GM12892 (cell line): ENCODE measurements at regions not wholly inside any gene's neighbourhood (a gene's known extent, or its start where the extent isn't known, plus 50 kb on each side); places are given as distances from the start of the nearest gene placed in this dataset.

Experiments used
- POLR2A ChIP-seq: IDR thresholded peaks from 2 replicates; pipeline ENCODE4 v1.6.1; 2011; ENCODE audit warnings: low read depth, low read length, control low read depth
- POLR2AphosphoS5 ChIP-seq: IDR thresholded peaks from 2 replicates; pipeline ENCODE4 v1.6.1; 2011; ENCODE audit warnings: low read depth, low read length, control low read depth
- TAF1 ChIP-seq: IDR thresholded peaks from 2 replicates; pipeline ENCODE4 v1.6.1; 2011; ENCODE audit warnings: low read depth, mild to moderate bottlenecking, control low read depth, low read length, borderline replicate concordance

- no peak for TF ChIP-seq POLR2AphosphoS5
- no peak for TF ChIP-seq POLR2A
- no peak for TF ChIP-seq TAF1
Measured at GRCh38 chr9:16352251-16352650, 518.2 kb downstream of the BNC2 start.
